GM12891 (cell line): ENCODE measurements at regions not wholly inside any gene's neighbourhood (a gene's known extent, or its start where the extent isn't known, plus 50 kb on each side); places are given as distances from the start of the nearest gene placed in this dataset.

Experiments used
- DNase-seq: peaks from one replicate; pipeline ENCODE4 v3.0.0; 2011; ENCODE audit warnings: low spot score; ENCODE audit not compliant: insufficient read length
- FAIRE-seq: peaks from 2 replicates; lab custom pipeline; 2011; peaks lifted over from hg19 to GRCh38; lab: Jason Lieb, UNC
- PAX5 ChIP-seq: IDR thresholded peaks from 2 replicates; pipeline ENCODE4 v1.6.1; 2011; ENCODE audit warnings: low read length, moderate library complexity, mild to moderate bottlenecking; ENCODE audit not compliant: insufficient read depth, severe bottlenecking
- POLR2A ChIP-seq: IDR thresholded peaks from 2 replicates; pipeline ENCODE4 v1.6.1; 2011; ENCODE audit warnings: low read depth, low read length, control low read depth
- POLR2AphosphoS5 ChIP-seq: IDR thresholded peaks from 2 replicates; pipeline ENCODE4 v1.6.1; 2011; ENCODE audit warnings: low read depth, low read length, control low read depth
- POU2F2 ChIP-seq: IDR thresholded peaks from 2 replicates; pipeline ENCODE4 v1.6.1; 2011; ENCODE audit warnings: low read depth, mild to moderate bottlenecking, control low read depth, low read length, moderate library complexity
- SPI1 ChIP-seq: IDR thresholded peaks from 2 replicates; pipeline ENCODE4 v1.6.1; 2011; ENCODE audit warnings: low read depth, low read length, control low read depth
- TAF1 ChIP-seq: IDR thresholded peaks from 2 replicates; pipeline ENCODE4 v1.6.1; 2011; ENCODE audit warnings: low read depth, low read length, control low read depth

GRCh38 chr7:16026253-16027020 is 340.0 kb upstream of the MEOX2 start:
- FAIRE-seq: no peak

GRCh38 chr7:16025696-16026095 is 339.2 kb upstream of the MEOX2 start:
- TF ChIP-seq POLR2A (no peak), PAX5 (no peak), POLR2AphosphoS5 (no peak), TAF1 (no peak), SPI1 (no peak), POU2F2 (no peak)
- FAIRE-seq (no peak), DNase-seq (no peak)

More at GRCh38 chr7:16026253-16027020, 340.0 kb upstream of the MEOX2 start:
- DNase-seq: no peak
- TF ChIP-seq POLR2AphosphoS5: no peak
- no peak for TF ChIP-seq TAF1
- no peak for TF ChIP-seq POU2F2
- no peak for TF ChIP-seq POLR2A
- TF ChIP-seq PAX5: no peak

- TF ChIP-seq TAF1 (no peak), POLR2AphosphoS5 (no peak), PAX5 (no peak), SPI1 (no peak), POU2F2 (no peak), POLR2A (no peak)
- DNase-seq (no peak), FAIRE-seq (no peak)
Measured at GRCh38 chr7:16023503-16023902, 337.0 kb upstream of the MEOX2 start.

GRCh38 chr7:16023046-16023445 is 336.6 kb upstream of the MEOX2 start:
- TF ChIP-seq SPI1 (no peak), PAX5 (no peak), POLR2AphosphoS5 (no peak), POU2F2 (no peak), POLR2A (no peak)
- DNase-seq: no peak
- no peak for FAIRE-seq

GRCh38 chr7:16021851-16022250 is 335.4 kb upstream of the MEOX2 start:
- no peak for FAIRE-seq
- no peak for TF ChIP-seq POU2F2
- no peak for TF ChIP-seq SPI1
- TF ChIP-seq POLR2AphosphoS5: no peak
- TF ChIP-seq TAF1: no peak
- TF ChIP-seq PAX5: no peak
- no peak for TF ChIP-seq POLR2A

GRCh38 chr7:16015981-16016380 is 329.5 kb upstream of the MEOX2 start:
- FAIRE-seq (no peak), DNase-seq (no peak)
- TF ChIP-seq POLR2A (no peak), POLR2AphosphoS5 (no peak), SPI1 (no peak), POU2F2 (no peak), TAF1 (no peak), PAX5 (no peak)

More at GRCh38 chr7:16021851-16022250, 335.4 kb upstream of the MEOX2 start:
- no peak for DNase-seq

GRCh38 chr7:16014031-16014430 is 327.5 kb upstream of the MEOX2 start:
- no peak for FAIRE-seq
- DNase-seq: no peak
- TF ChIP-seq POU2F2: no peak
- TF ChIP-seq TAF1: no peak
- TF ChIP-seq PAX5: no peak
- no peak for TF ChIP-seq POLR2AphosphoS5
- TF ChIP-seq SPI1: no peak
- no peak for TF ChIP-seq POLR2A

GRCh38 chr7:16007911-16008310 is 321.4 kb upstream of the MEOX2 start:
- FAIRE-seq (no peak), DNase-seq (no peak)
- TF ChIP-seq TAF1 (no peak), POU2F2 (no peak), POLR2A (no peak), SPI1 (no peak), POLR2AphosphoS5 (no peak), PAX5 (no peak)

- no peak for DNase-seq
- FAIRE-seq: no peak
- TF ChIP-seq POLR2A (no peak), POLR2AphosphoS5 (no peak), TAF1 (no peak), PAX5 (no peak), POU2F2 (no peak), SPI1 (no peak)
Measured at GRCh38 chr7:16004702-16005101, 318.2 kb upstream of the MEOX2 start.
